Colon (tissue), 2 donors: ENCODE measurements at regions not wholly inside any gene's neighbourhood (a gene's known extent, or its start where the extent isn't known, plus 50 kb on each side); places are given as distances from the start of the nearest gene placed in this dataset.

Experiments
- FAIRE-seq: peaks from 2 replicates; lab custom pipeline; 2012; peaks lifted over from hg19 to GRCh38; lab: Jason Lieb, UNC
- donor health status: control.
- donor health status: control.

DNA sequence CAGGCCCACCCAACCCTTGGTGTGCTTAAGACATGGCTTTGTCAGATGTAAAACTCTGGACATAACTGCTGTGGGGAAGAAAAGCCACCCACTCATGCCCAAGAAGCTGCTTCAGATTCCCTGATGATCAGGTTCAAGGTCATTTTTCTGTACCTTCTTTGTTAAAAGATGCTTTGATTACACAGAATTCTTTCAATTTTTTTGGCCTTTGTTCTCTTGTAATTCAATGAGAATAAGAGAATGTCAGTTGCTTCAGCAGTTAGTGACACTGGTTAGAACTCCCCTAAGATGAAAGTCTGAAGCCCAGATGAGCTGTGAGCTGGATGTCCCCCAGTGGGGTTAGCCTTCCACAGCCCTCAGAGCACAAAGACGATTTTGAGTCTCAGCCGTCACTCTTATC lies 152.7 kb downstream of the CHRM3 start:
- no peak for FAIRE-seq

DNA sequence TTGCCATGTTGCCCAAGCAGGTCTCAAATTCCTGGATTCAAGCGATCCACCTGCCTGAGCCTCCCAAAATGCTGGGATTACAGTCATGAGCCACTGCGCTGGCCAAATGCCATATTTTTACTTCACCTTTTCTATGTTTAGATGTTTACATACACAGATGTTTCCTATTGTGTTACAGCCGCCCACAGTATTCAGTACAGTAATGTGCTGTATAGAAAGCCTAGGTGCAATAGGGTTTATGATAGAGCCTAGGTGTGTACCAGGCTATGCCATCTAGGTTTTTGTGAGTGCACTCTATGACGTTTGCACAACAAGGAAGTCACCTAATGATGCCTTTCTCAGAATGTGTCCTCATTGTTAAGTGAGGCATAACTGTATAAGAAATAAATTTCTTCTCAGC lies 153.4 kb downstream of the CHRM3 start:
- FAIRE-seq, result no peak

DNA sequence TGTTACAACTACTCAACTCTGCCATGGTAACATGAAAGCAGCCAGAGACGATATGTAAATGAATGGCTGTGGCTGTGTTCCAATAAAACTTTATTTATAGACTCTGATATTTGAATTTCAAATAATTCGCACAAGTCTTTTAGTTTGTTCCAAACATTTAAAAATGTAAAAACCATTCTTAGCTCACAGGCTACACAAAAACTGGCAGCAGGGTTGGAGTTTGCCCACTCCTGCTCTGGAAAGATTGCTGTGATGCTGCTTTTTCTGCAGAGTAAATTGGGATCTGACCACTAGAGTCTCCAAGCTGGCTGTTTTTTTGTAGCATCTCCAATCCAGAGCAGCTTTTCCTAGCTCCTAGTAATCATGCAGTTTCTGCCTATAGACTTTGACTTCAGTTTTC lies 157.5 kb downstream of the CHRM3 start:
- no peak for FAIRE-seq

DNA sequence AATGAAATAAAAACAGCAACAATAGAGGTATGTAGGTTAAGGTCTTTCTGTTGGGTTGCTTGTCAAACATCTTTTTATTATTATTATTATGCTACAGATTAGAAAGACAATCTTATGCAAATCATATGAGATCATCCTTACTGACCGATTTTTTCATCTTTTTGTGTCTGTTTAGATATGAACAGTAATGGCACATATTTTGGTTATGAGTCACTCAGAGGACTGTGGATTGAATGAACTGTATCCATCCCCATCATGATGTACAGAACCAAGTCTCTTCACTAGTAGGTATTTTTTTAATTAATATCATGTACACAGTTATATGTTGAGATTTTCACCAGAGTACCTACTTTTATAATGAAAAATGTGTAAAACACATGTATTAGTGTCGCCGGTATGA lies 159.1 kb downstream of the CHRM3 start:
- no peak for FAIRE-seq

DNA sequence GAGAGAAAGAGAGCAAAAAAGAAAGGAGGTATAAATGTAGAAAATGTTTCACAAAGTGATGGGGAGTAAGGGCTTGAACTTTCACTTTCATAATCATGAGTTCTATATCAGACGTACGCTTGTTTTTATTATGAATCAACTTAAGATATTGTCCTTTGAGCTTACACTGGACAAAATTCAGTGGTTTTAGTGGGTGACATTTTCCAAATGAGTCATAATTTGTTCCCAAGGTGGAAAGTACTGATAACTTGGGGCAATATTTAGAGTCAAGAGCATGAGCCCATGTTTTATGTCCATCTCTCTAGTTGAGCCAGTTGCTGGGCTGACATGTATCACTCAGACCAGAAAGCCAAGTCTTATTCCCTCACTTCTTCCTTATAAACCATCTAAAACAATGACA lies 161.6 kb downstream of the CHRM3 start:
- FAIRE-seq, result no peak

DNA sequence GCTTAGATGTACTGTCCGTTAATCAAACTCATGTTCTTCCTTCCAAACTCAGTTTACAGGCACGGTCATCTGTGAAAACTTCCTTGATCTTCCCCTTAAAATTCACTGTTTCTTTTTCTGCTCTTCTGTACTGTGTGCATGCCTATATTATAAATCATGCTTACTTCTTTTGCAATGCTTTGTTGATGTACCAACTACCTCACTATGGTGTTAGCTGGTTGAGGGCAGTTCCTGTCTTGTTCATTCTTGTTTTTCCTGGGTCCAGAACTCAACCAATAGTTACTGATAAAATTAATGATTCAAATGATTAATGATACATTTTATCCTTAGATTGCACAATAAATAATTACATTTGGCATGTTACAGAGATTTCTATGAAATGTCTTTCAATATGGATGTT lies 163.8 kb downstream of the CHRM3 start:
- no peak for FAIRE-seq

DNA sequence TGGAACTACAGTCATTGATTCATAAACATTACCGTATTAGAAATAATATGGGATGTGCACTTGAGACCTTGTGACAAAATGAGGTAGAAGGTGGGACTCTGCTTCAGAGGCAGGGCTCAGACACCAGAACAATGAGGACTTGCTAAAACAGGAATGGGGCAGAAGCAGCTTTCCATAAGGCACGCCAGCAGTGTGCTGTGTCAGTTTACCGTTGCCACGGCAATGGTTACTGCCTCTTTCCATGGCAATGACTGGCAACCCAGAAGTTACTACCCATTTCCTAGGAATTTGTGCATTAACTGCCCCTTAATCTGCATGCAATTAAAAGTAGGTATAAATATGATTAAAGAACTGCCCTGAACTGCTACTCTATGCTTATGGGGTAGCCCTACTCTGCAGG lies 169.0 kb downstream of the CHRM3 start:
- no peak for FAIRE-seq

DNA sequence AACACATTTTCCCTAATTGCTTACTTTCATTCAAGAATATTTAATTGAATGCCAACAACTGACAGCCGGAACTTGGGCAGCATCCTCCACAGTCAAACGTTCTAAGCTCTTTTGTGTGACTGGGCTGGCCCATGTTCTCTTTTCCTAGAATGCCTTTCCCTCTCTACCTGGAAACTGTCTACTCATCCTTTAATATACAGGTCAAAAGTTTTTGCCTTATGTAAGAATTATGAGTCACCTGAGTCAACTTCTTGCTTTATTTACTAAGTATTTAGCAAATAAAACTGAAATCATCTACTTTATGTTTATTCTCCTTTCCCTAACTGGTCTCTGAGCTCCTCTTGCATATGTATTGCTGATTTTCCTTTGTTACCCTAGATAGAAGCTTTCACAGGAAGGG lies 172.2 kb downstream of the CHRM3 start:
- no peak for FAIRE-seq

DNA sequence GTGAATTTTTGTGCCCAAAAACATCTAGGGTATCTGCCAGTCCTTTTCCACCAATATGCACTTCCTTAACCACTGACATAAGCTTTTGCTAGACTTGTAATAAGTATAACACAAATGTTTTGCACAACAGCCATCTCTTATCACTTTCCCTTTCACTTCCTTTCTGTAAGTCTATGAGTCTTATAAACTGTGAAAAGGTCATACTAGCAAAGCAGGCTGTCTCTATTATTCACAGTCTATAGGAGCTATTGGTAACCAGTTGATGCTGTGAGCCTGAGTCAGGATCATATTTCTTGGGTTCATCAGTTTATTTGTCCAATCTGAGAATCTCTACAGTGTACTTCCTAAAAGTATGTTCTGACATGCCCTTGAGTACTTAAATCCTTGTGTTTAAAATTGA lies 172.6 kb downstream of the CHRM3 start:
- no peak for FAIRE-seq

DNA sequence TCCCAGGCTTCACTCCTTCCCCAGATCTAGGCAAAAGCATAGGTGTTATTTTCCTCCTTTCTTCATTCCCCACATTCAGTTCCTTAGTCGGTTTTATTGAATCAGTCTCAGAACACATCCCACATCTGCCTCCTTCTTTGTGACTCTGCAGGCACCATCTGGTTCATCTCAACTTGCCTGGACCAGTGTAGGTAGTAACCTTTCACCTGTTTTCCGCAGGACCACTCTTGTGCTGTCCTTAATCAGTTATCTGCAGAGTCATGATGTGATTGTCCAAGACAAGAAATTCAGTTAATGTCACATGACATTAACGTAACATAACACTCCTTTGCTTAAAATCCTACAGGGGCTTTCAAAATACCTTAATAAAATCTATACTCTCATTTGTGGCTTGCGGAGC lies 174.6 kb downstream of the CHRM3 start:
- no peak for FAIRE-seq

DNA sequence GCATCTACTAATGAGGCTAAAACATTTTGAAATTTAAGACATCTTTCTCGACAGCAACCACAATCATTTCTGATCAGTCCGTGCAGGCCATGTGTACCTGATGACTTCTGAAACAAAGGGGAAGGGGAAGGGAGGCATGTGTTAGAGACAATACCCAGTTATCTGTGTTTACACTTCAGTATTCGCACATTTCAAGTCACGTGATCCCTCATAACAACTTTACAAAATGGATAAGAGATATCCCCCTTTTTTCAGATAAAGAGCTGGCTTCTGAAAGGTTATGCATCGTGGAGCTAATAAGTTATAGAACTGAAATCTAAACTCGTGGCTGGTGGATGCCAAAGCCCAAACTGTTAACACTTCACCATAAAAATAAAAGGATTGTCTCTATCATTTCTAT lies 175.7 kb downstream of the CHRM3 start:
- no peak for FAIRE-seq

DNA sequence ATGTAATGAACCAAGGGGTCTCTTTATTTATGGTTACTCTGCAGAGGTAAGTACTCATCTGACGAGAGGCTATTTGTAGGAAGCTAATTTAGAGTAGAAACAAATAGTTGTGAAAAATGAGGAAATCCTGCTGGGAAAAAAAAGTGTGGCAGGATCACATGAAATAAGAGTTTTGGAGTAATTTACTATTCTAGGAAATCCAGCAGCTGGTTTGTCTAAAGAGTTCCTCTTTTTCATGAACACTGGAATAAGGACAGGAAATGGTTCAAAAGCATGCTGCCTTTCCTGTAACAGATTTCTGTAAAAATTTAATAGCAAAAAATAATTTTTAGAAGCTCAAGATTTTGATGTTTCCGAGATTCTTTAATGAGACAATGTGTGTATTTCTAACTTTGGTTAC lies 177.3 kb downstream of the CHRM3 start:
- no peak for FAIRE-seq

DNA sequence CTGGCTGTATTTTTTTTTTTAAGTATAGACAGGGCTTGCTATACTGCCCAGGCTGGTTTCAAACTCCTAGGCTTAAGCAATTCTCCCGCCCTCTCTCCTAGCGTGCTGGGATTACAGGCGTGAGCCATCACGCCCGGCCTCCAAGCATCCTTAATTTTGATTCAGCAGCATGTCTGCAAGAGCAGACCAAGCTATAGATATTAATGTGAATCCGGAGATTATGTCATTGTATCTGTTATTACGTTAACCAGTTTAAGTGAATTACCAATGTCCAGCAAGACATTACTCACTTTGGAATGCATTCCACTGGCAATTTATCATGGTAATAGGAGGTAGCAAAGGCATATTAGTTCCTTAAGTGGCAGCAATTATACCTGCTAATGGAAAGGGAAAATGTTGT lies 179.7 kb downstream of the CHRM3 start:
- FAIRE-seq, result no peak

DNA sequence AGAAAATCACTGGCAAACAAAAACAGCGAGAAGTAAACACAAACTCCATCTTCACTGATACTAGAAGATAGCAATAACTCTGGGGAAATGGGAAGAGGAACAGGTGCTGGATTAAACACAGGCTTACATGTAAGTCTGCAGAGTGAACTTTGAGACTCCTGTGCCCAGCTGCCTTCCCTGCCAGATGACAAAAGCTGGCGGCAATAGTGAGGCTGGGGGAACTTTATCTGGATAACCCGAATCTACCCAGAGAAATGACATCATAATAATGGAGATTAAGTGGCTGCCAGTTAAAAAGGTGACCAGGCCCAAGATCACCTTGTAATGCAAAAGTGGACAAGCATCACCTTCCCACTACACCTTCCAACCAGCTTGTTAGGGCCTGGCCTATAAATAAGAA lies 184.5 kb downstream of the CHRM3 start:
- FAIRE-seq, result no peak

DNA sequence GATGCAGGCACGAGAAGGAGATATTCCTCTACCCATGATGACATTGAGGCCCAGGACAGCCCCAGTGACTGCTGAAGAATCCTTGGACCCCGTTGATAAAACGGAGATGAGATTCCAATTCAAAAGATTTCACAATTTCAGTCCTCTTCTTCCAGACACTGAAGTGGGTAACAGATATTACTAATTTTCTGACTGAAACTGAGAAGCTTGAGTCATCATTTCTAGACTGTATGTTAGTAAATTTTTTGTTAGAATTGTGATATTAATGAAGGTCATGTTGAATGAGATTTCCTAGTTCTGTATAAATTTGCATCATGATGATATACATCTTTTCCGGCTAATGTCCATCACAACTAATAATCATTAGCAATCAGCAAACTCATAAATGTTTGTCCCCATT lies 185.8 kb downstream of the CHRM3 start:
- FAIRE-seq, result no peak

DNA sequence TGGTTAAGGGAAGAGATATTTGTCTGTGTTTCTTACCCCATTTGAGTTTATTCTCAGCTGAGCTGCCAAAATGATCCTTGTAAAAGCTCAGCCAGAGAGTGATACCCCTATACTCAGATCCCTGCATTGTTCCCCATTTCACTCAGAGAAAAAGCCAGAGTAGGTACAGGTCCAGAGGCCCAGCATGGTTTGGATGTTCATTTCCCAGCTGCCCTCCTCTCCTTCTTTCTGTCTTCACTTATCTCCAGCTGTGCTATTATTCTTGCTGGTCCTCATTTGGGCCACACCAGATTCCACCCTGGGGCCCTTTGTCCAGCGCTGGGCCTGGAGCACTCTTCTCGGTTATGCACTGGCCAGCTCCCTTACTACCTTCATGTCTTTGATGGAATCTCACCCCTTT lies 187.7 kb downstream of the CHRM3 start:
- FAIRE-seq, result no peak

DNA sequence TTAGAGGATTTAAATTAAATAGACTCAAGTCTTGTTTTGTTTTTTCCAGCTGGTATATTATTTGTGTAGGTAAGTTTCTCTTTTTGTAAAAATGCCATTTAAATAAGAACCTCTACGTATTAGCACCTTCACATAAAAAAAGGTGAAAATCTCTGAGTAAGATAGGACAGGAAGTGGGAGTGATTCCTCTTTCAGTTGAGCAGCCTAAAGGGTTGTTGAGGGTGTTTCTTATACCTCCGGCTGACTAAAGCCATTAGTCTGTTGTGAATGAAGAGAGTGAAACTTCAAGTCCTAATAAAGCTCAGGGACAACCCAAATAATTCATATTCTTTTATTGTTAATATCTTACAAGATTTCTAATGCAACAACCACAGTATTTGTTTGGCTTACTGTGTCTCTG lies 188.7 kb downstream of the CHRM3 start:
- no peak for FAIRE-seq

DNA sequence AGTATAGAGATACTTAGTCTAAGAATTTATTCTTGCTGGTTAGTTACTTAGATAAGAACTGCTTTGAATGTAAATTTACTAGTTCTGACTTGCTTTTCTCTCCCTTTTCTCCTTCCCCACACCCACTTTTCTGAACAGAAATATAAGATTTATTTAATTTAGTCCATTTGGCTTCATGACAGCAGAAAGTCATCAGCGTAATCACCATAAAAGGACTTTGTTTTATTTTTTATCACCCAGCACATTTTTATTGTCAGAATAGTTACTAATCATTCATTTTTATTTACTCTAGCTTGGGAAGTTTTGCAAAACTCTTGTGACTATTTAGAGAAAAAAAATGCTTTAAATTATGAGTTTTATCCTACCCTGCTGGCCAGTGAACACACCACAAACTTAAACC lies 197.2 kb downstream of the CHRM3 start:
- FAIRE-seq, result no peak

DNA sequence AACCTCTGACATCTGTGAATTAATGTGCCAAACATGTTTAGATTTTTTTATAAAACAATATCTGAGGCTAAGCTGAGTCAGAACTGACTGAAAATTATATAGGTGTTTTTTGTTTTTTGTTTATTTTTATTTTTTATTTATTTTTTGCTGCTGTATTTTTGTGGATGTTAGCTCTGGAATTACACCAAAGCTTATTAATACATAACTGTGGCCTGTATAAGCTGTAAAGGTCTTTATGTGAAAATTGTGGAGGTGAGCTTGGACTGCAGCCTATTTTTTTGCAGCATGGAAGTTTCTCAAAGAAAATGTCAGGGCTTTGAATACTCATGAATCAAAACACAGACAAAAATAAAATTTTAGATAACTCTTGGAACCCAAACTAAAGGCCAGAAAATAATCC lies 199.8 kb downstream of the CHRM3 start:
- no peak for FAIRE-seq

DNA sequence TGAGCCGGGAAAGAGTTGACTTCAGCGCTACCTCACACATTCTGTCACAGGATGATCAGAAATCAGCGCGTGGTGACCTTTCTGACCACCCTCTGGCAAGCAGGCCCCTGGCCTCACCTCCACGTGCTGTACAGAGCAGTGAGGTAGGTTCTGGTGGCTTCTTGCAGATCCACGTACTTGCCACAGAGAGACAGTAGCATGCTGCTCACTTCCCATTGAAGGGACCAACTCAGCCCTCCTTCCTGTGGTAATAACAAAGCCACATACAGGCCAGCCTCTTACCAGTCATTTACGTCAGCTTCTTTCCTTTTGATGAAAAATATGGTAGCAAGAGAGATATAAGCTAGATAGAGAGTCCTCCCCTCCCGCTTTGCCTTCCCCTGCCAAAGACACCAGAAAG lies 200.7 kb downstream of the CHRM3 start:
- FAIRE-seq, result no peak

DNA sequence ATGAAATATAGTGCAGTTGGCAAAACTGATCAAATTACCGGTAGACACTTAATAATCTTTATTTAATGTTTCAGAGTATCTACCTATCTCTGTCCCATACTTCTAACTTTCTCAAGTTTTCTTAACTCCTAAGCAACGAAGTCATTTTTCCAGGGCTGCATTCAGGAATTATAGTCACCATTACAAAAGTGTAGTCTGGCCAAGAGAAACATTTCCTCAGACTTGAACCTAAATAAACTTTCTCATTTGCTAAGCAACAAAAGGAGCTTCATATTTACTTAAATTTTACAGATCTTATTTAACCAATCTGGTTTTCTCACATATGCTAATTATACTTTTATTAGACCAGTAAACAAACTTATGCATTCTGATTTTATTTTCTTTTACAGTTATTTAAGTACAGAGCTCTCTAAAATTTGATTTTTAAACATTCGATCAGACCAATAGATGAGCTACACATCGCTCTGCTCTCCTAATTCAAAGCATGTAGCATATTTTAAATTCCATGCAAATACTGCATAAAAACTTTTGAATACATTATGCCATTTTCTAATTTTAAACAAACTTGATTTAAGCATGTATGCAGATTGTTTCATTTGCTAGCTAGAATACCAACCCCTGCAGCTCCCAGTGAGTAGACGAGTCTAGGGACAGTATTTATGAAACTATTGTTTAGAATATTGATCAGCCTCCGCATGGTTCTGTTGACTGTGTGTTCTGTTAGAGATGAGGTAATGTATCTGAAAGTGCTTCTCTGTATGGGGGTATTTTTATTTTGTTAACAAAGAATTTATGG lies 201.4 kb downstream of the CHRM3 start:
- no peak for FAIRE-seq

DNA sequence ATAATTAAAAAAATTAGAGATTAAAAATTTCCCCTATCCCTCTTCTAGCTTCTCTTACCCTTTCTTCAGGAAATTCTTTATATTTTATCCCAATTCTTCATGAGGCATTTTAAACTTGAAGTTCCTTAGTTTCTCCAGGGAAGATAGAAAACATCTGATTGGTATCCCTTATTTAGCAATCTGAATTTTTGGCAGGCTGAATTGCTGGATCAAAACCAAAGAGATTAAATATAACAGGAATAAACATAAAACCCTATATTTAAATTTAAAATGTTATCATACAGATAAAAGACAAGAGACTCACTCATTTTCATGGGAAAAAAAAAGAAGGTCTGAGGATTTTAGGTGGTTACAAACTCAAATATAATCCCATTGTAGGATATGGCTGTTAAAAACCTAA lies 204.2 kb downstream of the CHRM3 start:
- FAIRE-seq, result no peak

DNA sequence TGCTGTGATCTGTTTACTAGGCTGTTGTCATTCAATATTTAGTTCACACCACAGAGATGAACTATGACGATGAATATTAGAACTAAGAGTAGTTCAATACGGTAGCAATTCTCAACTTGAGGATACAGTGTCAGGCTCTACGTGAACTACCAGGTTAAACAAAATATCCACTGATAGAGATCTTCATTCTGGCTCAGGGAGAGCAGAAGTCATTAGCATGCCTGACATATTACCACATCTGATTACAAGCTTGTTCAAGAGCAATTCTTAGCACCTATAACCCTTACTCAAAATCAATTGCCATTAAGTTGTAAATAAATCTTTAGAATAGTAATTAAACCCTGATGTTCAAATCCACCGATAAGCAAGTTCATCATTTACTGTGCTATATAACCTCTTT lies 207.2 kb downstream of the CHRM3 start:
- FAIRE-seq, result no peak

DNA sequence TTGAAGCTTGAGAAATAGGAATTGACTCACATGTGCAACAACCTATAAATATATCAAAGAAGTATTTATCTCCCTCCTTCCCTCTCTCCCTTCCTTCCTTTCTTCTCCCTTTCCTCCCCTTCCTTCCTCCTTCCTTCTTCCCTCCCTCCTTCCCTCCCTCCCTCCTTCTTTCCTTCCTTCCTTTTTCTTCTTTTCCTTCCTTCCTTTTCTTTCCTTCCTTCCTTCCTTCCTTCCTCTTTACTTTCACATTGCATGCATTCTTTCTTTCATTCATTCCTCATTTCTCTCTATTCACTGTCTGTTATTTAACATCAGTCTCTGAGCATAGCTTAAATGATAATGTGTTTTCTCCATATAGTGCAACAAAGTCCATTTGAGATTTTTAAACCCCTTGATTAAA lies 214.2 kb downstream of the CHRM3 start:
- no peak for FAIRE-seq

DNA sequence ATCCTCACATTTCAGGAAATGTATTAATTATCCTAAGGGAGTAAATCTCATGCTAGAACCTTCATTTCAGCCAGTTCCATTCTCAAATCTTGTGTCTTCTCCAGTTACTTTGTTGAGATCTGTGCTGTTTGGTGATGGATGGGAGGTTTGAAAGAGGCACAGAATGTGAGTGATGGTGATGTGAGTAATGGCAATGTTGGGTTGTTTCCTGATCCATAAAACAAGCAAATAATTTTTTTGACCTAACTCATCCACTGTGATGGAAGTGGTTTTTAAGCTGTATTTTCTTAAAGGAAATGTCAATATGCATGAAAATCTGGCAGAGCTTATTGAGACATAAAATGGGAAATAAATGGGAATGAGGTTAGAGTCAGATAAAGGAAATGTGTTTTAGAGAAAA lies 214.7 kb downstream of the CHRM3 start:
- no peak for FAIRE-seq
